Astrocyte (in vitro differentiated cells and primary cell): ENCODE measurements at regions not wholly inside any gene's neighbourhood (a gene's known extent, or its start where the extent isn't known, plus 50 kb on each side); places are given as distances from the start of the nearest gene placed in this dataset.

ENCODE experiments used
- DNase-seq: peaks from one replicate; pipeline ENCODE4 v3.0.0-alpha.2; 2010; ENCODE audit warnings: low read depth
- FAIRE-seq: peaks from 2 replicates; lab custom pipeline; 2011; peaks lifted over from hg19 to GRCh38; lab: Jason Lieb, UNC
- H2AFZ ChIP-seq: 2 replicates; pipeline ENCODE4 v1.6.0; 2012; ENCODE audit warnings: low read depth, low read length, inconsistent platforms
- H3K27ac ChIP-seq: 2 replicates; pipeline ENCODE4 v1.5.1; 2011; ENCODE audit warnings: low read depth, low read length, inconsistent platforms
- H3K27me3 ChIP-seq: 2 replicates; pipeline ENCODE4 v1.6.0; 2011; ENCODE audit warnings: low read length, inconsistent platforms; ENCODE audit not compliant: insufficient read depth
- H3K36me3 ChIP-seq: 2 replicates; pipeline ENCODE4 v1.5.1; 2011; ENCODE audit warnings: low read length, inconsistent platforms; ENCODE audit not compliant: insufficient read depth
- H3K4me1 ChIP-seq: 2 replicates; pipeline ENCODE4 v1.5.1; 2011; ENCODE audit warnings: low read length, inconsistent platforms; ENCODE audit not compliant: insufficient read depth
- H3K4me2 ChIP-seq: 2 replicates; pipeline ENCODE4 v1.6.0; 2012; ENCODE audit warnings: low read length, inconsistent platforms
- H3K4me3 ChIP-seq: 2 replicates; pipeline ENCODE4 v1.5.1; 2011; ENCODE audit warnings: low read depth, mild to moderate bottlenecking, low read length, inconsistent platforms; ENCODE audit not compliant: insufficient read depth
- H3K79me2 ChIP-seq: 2 replicates; pipeline ENCODE4 v1.6.0; 2012; ENCODE audit warnings: mild to moderate bottlenecking, low read length, inconsistent platforms; ENCODE audit not compliant: insufficient read depth
- H3K9ac ChIP-seq: 2 replicates; pipeline ENCODE4 v1.6.0; 2012; ENCODE audit warnings: mild to moderate bottlenecking, low read length, inconsistent platforms
- H3K9me3 ChIP-seq: 2 replicates; pipeline ENCODE4 v1.5.1; 2012; ENCODE audit warnings: low read depth, mild to moderate bottlenecking, low read length, inconsistent platforms; ENCODE audit not compliant: insufficient read depth
- H4K20me1 ChIP-seq: 2 replicates; pipeline ENCODE4 v1.6.0; 2012; ENCODE audit warnings: low read length, inconsistent platforms; ENCODE audit not compliant: insufficient read depth
- H3K27ac Mint-ChIP-seq: one replicate; pipeline ENCODE4 v1.8.0; 2021; ENCODE audit warnings: mild to moderate bottlenecking, mixed read lengths; ENCODE audit not compliant: unreplicated experiment
- H3K27me3 Mint-ChIP-seq: one replicate; pipeline ENCODE4 v1.8.0; 2021; ENCODE audit warnings: low read depth, mixed read lengths; ENCODE audit not compliant: unreplicated experiment
- H3K36me3 Mint-ChIP-seq: one replicate; pipeline ENCODE4 v1.8.0; 2021; ENCODE audit warnings: low read depth, mixed read lengths; ENCODE audit not compliant: unreplicated experiment
- H3K4me1 Mint-ChIP-seq: one replicate; pipeline ENCODE4 v1.8.0; 2021; ENCODE audit warnings: low read depth, mixed read lengths; ENCODE audit not compliant: unreplicated experiment
- H3K4me3 Mint-ChIP-seq: one replicate; pipeline ENCODE4 v1.8.0; 2021; ENCODE audit warnings: mild to moderate bottlenecking, moderate library complexity, mixed read lengths; ENCODE audit not compliant: unreplicated experiment
- H3K9me3 Mint-ChIP-seq: one replicate; pipeline ENCODE4 v1.8.0; 2021; ENCODE audit warnings: mild to moderate bottlenecking, mixed read lengths; ENCODE audit not compliant: unreplicated experiment
- EZH2 ChIP-seq: IDR thresholded peaks from 2 replicates; pipeline ENCODE4 v1.6.1; 2012; ENCODE audit warnings: mild to moderate bottlenecking, low read length, inconsistent platforms; ENCODE audit not compliant: insufficient read depth
- TF ChIP-seq, protein P1 (sequence below): IDR thresholded peaks from 2 replicates; pipeline ENCODE4 v1.5.1; 2011; ENCODE audit warnings: low read depth, mild to moderate bottlenecking, inconsistent platforms, low read length, moderate library complexity; ENCODE audit not compliant: insufficient read depth

DNA sequence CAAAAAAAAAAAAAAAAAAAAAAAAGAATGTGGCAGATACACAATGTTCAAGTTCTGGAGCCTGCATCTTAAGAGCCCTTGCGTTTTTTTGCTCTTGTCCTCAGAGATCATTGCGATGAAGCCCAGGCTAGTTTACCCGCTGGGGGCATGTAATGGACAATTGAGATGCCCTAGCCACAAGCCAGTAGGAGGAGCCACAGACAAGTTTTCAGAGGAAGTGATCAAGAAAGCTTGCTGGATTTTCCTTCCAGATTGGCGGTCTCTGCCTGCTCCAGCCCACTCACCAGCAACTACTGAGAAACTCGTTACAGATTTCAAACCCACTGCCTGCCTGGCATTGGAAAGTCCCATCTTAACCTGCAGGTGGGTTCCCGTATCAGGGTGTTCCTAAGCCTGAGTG is 192.1 kb upstream of the EOMES start:
- H3K27me3 ChIP-seq: no peaks in the 10 kb centered on the region
- no peak for TF ChIP-seq EZH2
- TF ChIP-seq, protein P1, sequence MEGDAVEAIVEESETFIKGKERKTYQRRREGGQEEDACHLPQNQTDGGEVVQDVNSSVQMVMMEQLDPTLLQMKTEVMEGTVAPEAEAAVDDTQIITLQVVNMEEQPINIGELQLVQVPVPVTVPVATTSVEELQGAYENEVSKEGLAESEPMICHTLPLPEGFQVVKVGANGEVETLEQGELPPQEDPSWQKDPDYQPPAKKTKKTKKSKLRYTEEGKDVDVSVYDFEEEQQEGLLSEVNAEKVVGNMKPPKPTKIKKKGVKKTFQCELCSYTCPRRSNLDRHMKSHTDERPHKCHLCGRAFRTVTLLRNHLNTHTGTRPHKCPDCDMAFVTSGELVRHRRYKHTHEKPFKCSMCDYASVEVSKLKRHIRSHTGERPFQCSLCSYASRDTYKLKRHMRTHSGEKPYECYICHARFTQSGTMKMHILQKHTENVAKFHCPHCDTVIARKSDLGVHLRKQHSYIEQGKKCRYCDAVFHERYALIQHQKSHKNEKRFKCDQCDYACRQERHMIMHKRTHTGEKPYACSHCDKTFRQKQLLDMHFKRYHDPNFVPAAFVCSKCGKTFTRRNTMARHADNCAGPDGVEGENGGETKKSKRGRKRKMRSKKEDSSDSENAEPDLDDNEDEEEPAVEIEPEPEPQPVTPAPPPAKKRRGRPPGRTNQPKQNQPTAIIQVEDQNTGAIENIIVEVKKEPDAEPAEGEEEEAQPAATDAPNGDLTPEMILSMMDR: no peak
- H3K9me3 Mint-ChIP-seq: no peaks in the 10 kb centered on the region
- no peak overlapping the region for H2AFZ ChIP-seq
- FAIRE-seq: no peak
- H3K36me3 Mint-ChIP-seq: no peaks in the 10 kb centered on the region
- no peak overlapping the region for H3K4me3 ChIP-seq
- H3K4me3 Mint-ChIP-seq: no peak overlapping the region
- H3K9ac ChIP-seq: no peak overlapping the region
- no peaks in the 10 kb centered on the region for H4K20me1 ChIP-seq
- H3K4me2 ChIP-seq: no peak overlapping the region
- DNase-seq: no peak
- no peaks in the 10 kb centered on the region for H3K36me3 ChIP-seq
- H3K79me2 ChIP-seq: no peaks in the 10 kb centered on the region
- H3K4me1 ChIP-seq: no peaks in the 10 kb centered on the region
- H3K9me3 ChIP-seq: no peaks in the 10 kb centered on the region
- H3K27me3 Mint-ChIP-seq: peaks cover 1% of the 10 kb centered on the region
- H3K27ac ChIP-seq: no peak overlapping the region
- no peak overlapping the region for H3K27ac Mint-ChIP-seq
- H3K4me1 Mint-ChIP-seq: no peaks in the 10 kb centered on the region

DNA sequence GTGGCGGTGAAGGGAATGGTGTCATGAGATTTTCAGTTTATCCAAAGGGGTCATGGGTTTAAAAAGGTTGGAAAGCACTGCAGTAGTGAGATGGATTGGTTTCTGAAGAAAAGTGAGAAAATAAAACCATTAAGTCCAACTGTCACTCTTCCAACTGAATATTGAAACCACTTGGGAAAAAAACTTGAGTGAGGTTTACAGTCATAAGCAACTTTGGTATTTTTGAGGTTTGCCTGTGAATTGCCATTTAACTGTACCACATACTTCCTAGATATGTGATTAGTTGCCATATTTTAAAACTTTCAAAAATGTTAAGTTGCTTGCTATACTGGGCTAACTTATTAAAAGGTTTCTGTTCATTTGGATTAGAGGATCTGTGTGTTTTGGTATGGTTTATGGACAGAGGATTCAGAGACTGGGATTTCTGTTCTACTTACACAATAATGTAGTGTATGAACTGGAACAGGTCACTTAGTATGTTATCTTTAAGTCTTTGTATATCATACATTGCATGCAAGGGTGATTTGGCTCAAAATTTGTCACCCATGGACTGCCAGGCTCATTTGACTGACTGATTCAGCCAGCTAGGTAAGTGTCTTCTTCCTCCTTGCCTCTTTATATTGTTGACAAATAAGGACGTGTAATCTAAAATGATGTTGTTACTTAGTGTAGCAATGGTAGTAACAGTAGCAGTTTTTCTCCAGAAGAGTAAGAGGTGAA is 201.4 kb upstream of the EOMES start:
- Histone ChIP-seq H3K27ac (no peak overlapping the region), H3K79me2 (no peaks in the 10 kb centered on the region), H3K9ac (no peak overlapping the region), H3K9me3 (no peaks in the 10 kb centered on the region), H4K20me1 (no peaks in the 10 kb centered on the region), H3K4me2 (no peak overlapping the region), H3K27me3 (no peaks in the 10 kb centered on the region), H3K4me3 (no peak overlapping the region), H3K36me3 (no peaks in the 10 kb centered on the region), H2AFZ (no peak overlapping the region), H3K4me1 (no peaks in the 10 kb centered on the region)
- H3K27ac Mint-ChIP-seq: no peak overlapping the region
- no peak overlapping the region for H3K4me3 Mint-ChIP-seq
- no peak for TF ChIP-seq EZH2
- TF ChIP-seq, protein P1: no peak
- H3K36me3 Mint-ChIP-seq: no peaks in the 10 kb centered on the region
- H3K27me3 Mint-ChIP-seq: no peaks in the 10 kb centered on the region
- H3K4me1 Mint-ChIP-seq: no peaks in the 10 kb centered on the region
- DNase-seq: no peak
- H3K9me3 Mint-ChIP-seq: no peaks in the 10 kb centered on the region
- FAIRE-seq: no peak

DNA sequence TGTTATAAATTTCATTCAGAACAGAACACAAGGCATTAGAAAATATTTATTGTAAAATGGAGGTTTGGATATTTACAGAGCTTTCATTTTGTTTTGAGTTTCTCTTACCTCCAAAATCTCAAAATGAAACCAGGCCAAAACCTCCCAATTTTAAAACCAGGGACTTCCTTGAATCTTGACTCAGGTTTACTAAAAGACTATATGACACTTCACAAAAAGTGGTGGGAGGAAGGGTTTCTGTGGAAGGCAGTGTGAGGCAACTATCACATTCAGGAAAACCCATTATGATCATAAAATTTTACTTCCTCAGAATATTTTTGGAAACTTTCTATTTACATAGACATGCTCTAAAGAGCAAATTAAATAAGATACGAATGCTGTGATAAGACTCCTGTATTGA is 205.8 kb upstream of the EOMES start:
- H3K79me2 ChIP-seq: no peaks in the 10 kb centered on the region
- H3K27ac Mint-ChIP-seq: no peak overlapping the region
- H3K9ac ChIP-seq: no peak overlapping the region
- no peaks in the 10 kb centered on the region for H3K4me1 Mint-ChIP-seq
- FAIRE-seq (no peak), DNase-seq (no peak)
- no peaks in the 10 kb centered on the region for H3K4me1 ChIP-seq
- H3K36me3 ChIP-seq: no peaks in the 10 kb centered on the region
- no peaks in the 10 kb centered on the region for H3K9me3 ChIP-seq
- H4K20me1 ChIP-seq: no peaks in the 10 kb centered on the region
- no peaks in the 10 kb centered on the region for H3K27me3 ChIP-seq
- TF ChIP-seq, protein P1: no peak
- TF ChIP-seq EZH2: no peak
- no peak overlapping the region for H3K4me3 Mint-ChIP-seq
- no peaks in the 10 kb centered on the region for H3K36me3 Mint-ChIP-seq
- H3K27ac ChIP-seq: no peak overlapping the region
- H3K27me3 Mint-ChIP-seq: no peaks in the 10 kb centered on the region
- no peak overlapping the region for H3K4me2 ChIP-seq
- no peaks in the 10 kb centered on the region for H3K9me3 Mint-ChIP-seq
- H2AFZ ChIP-seq: no peak overlapping the region
- H3K4me3 ChIP-seq: no peak overlapping the region
